HG03520 (cell line): ENCODE measurements at regions not wholly inside any gene's neighbourhood (a gene's known extent, or its start where the extent isn't known, plus 50 kb on each side); places are given as distances from the start of the nearest gene placed in this dataset.
"Not testable (repeated sequence)": the region's sequence is repeated elsewhere in the genome, so short reads cannot be mapped to it uniquely, and the experiment has no call there.

Source experiments
- ATAC-seq: cut with Tn5 transposase; IDR thresholded peaks from one replicate; pipeline ENCODE4 v1.9.1; 2021; ENCODE audit warnings: mild to moderate bottlenecking, moderate library complexity; ENCODE audit not compliant: unreplicated experiment

DNA sequence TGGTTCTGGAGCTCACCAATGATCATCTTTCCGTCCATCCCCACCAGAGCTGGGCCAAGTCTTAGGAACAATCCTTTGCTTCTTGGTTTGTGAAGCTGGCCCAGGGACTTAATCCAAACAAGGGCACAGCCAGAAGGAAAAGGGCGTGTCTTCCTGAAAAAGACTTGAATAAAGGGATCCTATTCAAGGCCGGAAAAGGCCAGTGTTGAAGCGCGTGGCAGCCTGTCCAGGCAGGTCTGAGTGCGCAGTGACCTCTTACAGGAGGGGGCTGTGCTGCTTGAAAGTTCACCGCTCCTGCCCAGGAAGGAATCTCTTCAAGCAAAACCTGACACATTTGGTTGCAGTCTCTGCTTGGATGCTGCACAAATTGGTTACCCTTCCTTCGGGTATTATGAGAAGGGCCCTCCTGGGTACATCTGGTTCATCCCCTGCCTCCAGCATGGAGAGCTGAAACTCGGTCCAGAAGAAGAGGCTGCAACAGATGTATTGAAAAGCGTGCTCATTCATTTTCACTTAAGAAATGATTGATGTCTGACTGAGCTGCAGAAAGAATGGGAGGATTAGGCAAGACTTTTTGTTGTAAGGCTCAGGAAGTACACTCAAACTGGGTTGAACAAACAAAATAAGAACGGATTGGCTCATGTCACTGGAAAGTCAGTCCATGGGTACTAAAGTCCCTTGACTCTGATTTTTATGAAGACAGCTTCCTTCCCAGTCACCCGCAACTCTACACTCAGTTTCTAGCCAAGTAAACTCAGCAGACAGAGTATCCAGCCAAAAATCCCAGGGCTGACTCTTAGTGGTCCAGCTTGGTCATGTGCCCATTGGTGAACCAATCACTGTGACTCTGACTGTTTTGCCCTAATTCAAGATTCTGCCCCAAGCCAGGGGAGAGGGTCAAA lies 136.3 kb downstream of the TFAP2C start:
- ATAC-seq = no peak

DNA sequence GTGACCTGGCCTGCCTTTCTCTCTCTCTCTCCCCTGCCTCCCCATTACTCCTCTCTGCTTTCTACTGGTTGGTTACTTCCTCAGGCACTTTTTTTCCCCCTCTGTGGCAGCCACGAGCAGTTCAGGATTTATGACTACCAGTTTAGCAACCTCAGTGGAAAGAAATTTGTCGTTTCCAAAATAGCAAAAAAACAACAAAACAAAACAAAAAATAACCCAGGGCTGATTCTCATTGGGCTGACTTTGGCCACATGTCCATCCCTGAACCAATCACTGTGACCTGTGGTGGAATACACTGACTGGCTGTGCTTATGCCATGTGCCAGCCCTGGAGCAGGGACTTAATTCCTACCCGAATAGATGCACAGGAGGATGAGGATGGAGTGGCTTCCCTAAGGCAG lies 137.4 kb downstream of the TFAP2C start:
- no peak for ATAC-seq

DNA sequence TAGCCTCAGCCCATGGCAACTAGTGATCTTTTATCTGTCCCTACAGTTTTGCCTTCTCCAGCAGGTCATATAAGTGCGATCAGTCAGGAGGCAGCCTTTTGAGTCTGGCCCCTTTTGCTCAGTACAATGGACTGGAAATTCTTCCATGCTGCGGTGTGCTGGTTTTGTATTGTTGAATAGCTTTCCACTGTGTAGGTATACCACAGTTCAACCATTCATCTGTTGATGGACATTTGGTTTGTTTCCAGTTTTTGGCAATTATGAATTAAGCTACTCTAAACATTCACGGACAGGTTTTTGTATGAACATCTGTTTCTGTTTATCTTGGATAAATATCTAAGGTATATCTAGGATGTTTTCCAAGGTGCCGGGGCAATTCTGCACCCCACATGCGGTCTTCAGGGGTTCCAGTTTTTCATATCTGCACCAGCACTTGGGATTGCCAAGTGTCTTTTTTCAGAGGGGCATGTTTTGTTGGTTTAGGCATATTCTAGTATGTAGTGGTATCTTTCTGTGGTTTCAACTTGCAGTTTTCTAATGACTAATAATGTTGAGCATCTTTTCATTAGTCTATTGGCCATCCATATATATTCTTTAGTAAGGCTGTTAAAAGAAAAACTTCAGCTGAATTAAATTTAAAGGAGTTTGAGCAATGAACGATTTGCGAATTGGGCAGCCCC lies 141.0 kb downstream of the TFAP2C start:
- no peak for ATAC-seq

DNA sequence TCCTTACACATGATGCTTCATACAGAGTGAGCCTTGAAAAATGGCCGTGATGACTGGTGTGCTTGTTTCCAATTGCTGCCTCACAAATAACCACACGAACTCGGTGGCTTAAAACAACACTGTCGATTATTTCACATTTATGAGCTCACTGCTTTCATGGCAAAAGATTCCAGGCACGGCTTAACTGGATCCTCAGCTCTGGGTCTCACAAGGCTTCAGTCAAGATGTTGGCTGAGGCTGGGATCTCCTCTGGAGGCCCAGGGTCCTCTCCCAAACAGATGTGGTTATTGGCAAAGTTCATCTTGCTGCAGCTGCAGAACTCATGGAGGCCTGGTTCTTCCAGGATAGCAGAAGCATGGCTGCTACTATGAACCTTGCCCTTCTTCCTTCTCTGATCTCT lies 144.6 kb downstream of the TFAP2C start:
- no peak for ATAC-seq

DNA sequence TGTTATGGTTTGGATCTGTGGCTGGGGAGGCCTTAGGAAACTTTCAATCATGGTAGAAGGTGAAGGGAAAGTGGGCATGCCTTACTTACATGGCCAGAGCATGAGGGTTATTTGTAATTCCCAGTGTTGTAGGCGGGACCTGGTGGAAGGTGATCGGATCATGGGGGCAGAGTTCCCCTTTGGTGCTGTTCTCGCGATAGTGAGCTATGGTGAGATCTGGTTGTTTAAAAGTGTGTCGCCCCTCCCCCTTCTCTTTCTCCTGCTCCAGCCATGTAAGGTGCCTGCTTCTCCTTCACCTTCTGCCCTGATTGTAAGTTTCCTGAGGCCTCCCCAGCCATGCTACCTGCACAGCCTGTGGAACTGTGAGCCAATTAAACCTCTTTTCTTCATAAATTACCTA lies 145.8 kb downstream of the TFAP2C start:
- no peak for ATAC-seq

DNA sequence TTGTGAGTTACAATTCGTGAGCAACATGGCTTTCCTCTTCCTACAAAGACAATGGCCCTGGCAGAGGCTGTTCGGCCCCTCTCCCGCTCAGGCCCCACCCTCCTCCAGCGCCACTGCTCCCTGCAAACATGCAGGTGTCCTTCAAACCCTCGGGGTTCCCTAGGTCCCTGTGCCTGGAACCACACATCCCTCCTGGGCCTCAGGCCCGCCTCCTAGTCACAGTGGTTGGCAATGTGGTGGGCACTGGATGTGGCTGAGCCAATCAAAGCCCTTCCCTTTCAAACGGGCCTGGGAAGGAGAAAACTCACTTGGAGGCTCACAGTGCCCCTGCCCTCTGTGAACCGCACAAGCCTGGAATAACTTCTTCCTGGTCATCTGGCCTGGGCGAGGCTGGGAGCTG lies 147.2 kb downstream of the TFAP2C start:
- no peak for ATAC-seq

DNA sequence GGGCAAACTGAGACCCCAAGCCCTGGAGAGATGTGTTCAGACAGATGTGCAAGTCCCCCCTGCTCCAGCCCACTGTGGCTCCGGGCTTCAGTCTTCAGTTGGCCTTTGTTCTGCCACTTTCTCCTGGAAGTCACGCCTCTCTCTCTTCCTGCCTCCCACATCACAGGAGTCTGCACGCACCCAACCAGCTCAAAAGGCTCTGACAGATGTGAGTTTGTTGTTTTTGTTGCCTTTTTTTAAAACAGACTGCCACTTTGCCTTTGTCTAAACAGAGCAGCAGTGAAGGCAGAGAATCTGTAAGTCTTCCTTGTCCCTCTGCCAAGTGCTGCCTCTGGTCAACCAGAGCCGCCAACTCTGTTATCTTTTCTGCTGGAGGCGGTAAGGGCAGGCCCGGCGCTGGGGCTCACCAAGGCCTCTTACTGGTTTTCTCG lies 149.7 kb downstream of the TFAP2C start:
- no peak for ATAC-seq

DNA sequence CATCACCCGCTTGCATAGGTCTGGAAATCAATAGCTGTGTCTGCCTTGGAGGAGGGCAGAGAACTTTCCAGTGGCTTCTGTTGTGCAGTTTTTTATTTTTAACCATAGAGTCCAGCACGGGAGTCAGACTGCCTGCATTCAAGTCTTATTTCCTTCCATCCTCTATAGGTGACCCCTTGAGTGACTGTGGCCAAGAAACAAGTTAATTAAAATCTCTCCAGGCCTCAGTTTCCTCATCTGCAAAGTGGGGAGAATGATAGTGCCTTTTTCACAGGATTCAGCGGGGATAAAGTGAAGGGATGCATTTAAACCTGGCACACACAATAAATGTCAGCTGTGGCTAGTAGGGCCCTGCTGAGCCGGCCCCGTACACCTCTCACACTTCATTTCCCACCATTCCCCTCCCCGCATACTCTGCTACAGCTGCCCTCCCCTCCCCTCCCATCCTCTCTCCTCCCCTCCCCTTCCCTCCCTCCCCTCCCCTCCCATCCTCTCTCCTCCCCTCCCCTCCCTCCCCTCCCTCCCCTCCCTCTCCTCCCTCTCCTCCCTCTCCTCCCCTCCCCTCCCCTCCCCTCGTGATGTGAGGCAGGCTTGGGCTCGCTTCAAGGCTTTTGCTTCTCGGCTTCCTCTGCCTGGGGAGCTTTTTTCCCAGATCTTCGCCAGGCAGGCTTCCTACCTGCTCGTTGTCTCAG lies 150.5 kb downstream of the TFAP2C start:
- ATAC-seq = no peak

DNA sequence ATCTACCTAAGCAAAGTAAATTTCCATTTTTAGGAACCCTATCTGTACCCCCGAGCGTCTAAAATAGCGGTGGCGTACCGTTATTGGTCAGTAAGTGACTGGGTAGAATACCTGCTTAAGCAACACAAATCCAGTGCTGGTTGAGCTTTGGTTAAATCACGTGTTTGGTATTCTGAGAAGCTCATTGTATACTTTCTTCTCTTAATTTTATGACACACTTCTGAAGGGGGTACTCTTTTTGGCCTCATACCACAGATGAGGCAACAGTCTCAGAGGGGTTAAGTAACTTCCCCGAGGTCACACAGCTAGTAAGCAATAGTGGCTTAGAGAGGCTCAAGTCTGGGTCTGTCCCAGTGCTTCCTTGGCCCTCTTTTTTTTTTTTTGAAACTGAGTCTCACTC lies 151.2 kb downstream of the TFAP2C start:
- no peak for ATAC-seq

DNA sequence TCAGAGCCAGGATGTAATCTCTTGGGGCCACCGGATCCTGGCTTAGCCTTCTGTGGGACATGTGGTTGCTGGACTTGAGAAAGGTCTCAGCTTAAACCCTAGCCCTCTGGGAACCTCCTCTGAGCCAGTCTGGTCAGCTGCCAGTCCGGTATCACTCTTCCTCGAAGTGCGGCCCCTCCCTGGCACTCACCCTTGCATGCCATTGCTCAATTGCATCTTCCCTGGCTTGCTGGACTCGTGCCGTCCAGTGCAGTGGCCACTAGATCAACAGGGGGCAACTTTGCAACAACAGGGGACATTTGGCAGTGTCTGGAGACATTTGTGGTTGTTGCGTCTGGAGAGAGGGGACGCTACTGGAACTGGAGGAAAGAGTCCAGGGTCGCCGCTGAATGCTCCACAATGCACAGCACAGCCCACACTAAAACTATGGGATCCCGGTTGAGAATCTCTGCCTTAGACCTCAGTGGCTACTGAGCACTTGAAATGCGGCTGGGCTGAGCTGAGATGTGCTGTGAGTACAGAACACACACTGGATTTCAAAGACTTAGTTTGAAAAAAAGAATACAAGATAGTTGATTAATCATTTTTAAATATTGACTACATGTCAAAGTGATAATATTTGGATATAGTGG lies 152.1 kb downstream of the TFAP2C start:
- ATAC-seq = no peak

DNA sequence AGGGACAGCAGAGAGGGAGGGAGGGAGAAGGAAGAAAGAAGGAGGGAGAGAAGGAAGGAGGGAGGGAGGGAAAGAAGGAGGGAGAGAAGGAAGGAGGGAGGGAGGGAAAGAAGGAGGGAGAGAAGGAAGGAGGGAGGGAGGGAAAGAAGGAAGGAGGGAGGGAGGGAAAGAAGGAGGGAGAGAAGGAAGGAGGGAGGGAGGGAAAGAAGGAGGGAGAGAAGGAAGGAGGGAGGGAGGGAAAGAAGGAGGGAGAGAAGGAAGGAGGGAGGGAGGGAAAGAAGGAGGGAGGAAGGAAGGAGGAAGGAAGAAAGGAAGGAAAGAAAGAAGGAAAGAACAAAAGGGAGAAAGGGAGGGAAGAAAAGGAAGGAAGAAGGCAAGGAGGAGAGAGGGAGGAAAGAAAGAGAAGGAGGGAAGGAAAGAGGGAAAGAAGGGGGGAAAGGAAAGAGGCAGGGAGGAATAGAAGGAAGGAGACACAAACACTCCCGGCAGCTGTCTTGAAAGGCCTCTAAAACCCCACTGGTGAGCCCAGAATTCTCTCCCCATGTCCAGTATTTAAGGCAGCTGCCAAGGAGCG lies 153.0 kb downstream of the TFAP2C start:
- not testable (repeated sequence) for ATAC-seq

DNA sequence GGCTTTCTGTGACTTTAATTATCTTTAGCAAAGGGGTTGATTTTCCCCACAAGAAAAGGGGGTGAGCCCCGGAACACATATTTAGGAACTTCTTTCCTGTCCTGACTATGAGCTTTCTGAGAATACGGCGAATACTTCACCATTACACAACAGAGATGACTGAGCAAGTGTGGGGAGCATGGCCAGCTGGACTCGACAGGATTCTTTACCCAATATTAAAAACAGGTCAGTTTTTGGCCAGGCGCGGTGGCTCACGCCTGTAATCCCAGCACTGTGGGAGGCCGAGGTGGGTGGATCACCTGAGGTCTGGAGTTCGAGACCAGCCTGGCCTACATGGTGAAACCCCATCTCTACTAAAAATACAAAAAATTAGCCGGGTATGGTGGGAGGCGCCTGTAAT lies 153.7 kb downstream of the TFAP2C start:
- ATAC-seq = not testable (repeated sequence)

DNA sequence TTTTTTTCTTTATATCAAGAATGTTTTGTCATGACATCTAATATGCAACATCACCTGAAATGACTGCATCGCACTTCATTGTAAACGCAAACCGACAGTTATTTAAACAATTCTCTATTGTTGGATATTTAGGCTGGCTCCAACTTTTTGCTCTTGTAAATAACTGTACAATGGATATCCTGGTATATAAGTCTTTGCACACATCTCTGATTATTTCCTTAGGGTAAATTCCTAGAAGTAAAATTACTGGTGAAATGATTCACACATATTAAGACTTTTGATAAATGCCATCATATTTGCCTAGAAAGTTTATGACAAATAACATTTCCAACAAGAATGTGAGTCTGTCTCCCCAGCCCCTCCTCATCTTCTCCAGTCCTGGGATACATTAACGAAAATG lies 154.7 kb downstream of the TFAP2C start:
- no peak for ATAC-seq

DNA sequence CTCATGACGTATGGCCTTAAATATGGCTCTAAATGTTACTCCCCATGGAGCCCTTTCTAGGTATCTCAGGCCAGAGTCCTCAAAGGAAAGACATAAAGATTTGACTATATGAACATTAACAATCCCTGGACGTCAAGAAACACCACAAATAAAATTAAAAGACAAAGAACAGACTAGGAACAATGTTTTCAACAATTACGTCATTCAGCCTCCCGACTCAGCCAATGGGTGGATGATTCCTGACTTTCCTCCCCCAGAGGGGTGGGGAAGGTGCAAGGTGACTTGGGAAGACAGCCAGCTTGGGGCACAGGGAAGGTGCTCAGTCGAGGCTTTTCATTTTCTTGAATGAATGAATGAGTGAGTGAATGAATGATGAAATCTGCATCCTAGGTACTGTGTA lies 157.4 kb downstream of the TFAP2C start:
- no peak for ATAC-seq

DNA sequence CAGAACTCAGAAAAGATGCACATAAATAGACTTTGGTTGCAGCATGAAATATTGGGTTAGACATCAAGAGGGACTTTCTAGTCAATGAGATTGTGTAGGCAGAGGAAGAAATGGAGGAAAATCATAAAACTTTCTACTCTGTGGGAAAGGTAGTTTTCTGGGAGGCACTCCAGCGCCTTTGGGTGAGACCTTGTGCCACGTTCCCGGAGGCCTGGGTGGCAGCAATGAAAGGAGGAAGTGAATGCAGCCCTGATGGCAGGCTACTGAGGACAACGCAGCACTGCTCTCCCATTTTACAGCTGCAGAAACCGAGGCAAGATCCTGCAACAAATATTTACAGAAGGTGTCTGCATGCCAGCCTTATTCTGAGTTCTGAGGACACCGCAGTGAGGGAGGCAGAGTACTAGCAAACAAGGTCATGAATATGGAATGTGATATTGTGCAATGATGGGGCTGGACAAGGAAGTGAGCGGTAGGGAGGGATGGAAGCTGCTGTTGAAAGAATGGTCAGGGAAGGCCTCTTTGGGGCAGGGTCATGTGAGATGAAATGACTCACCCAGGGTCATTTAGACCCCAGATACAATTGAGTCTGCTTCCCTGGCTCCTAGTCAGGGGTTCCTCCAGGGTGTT lies 159.1 kb downstream of the TFAP2C start:
- no peak for ATAC-seq

DNA sequence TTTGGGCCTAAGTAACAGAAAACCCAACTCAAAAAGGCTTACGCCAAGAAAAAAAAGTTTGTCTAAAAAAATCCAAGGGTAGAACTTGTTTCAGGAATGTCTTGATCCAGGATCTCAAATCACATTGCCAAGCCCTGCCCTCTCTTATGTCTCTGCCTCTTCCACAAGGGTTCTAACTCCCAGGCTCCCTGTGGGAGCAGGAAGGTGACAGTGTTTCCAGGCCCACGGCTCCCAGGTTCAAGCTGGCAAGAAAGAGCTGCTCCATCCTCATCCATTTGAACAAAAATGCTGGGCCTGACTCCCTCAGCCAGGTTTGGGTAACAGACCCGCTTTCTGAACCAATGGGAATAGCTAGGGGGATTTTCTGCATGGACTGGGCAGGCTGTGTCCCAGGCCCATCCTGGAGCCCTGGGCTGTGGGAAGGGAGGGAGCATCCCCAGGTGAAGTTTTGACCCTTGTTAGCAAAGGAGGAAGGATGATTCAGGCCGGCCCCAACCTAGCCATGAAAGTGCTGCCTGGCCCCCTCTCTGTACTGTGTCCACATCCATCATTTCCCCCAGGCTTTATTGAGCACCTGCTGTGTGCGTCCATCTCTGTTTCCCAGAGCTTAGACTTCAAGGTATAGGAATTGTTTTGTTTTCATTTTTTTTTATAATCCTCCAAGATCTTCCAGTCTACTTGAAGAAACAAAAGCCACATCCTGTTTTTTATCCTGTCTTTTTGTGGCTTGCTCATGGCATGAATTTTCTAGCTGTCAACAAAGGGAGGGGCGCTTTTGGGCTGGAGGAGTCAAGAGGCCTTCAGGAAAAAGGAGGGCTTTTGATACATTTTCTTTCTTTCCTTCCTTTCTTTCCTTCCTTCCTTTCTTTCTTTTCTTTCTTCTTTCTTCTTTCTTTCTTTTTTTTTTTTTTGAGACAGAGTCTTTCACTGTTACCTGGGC lies 159.8 kb downstream of the TFAP2C start:
- ATAC-seq = no peak

DNA sequence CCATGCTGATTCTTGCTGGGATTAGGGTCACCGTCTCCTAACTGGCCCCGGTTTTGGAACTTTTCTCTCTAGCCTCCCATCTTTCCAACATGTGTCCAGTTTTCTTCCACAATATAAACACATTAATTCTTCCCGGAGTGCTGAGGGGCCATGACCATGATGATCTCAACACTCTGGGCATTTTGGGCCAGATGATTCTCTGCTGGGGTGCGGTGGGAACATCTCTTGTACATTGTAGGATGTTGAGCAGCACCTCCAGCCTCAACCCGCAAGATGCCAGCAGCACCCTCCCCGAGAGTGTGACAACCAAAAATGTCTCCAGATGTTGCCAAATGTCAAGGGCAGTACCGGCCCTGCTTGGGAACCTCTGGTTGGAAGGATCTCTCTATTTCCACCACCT lies 164.8 kb downstream of the TFAP2C start:
- no peak for ATAC-seq

DNA sequence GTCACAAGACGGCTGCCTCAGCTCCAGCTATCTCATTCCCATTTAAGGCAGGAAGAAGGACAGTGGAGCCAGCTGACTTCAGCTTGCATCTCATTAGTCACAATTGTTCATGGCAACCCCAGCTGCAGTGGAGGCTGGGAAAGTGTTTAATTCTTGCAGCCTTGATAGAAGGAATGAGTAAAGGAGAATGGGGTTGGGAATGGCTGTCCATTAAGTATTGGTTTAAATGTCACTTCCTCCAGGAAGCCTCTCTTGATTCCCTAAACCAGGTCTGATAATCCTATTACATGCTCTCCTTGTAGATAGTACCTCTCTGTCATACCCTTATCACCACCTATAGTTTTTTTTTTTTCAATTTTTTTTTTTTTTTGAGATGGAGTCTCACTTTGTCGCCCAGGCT lies 166.4 kb downstream of the TFAP2C start:
- ATAC-seq = no peak

DNA sequence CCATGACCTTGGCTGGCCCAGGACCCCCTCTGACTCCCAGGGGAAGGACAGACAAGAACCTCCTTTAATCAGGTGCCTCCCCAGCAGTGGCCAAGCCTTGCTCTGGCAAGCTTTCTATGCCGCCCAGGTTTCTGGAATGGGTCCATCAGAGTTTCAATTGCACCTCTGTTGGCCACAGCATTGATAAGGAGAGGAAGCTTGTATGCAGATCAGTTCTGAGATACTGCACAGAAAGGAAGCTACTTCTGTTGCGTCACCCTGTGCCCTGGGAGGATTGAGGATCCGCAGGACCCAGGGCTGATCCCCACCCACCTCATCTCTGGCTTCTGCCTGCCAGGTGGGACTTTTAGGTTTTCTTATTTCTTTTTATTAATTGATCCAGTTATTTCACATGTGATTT lies 167.2 kb downstream of the TFAP2C start:
- ATAC-seq = no peak
